GM21526 (cell line): ENCODE measurements at regions not wholly inside any gene's neighbourhood (a gene's known extent, or its start where the extent isn't known, plus 50 kb on each side); places are given as distances from the start of the nearest gene placed in this dataset.

Experiments used
- ATAC-seq: cut with Tn5 transposase; IDR thresholded peaks from one replicate; pipeline ENCODE4 v1.9.1; 2021; ENCODE audit warnings: moderate library complexity; ENCODE audit not compliant: unreplicated experiment, low FRiP score

- ATAC-seq, result no peak
Observed at GRCh38 chr12:67568055-67568454, 80.5 kb upstream of the DYRK2 start.

GRCh38 chr12:67572492-67572891 lies 76.1 kb upstream of the DYRK2 start:
- ATAC-seq, result no peak

- no peak for ATAC-seq
Observed at GRCh38 chr12:67573566-67573965, 75.0 kb upstream of the DYRK2 start.

- ATAC-seq, result no peak
Observed at GRCh38 chr12:67578976-67579661, 69.4 kb upstream of the DYRK2 start.

GRCh38 chr12:67579662-67580003 lies 68.9 kb upstream of the DYRK2 start:
- ATAC-seq, result no peak

- ATAC-seq, result no peak
Observed at GRCh38 chr12:67582238-67582834, 66.2 kb upstream of the DYRK2 start.

- no peak for ATAC-seq
Observed at GRCh38 chr12:67582844-67583243, 65.7 kb upstream of the DYRK2 start.

GRCh38 chr12:67586951-67587350 lies 61.6 kb upstream of the DYRK2 start:
- ATAC-seq, result no peak

GRCh38 chr12:67589078-67589477 lies 59.5 kb upstream of the DYRK2 start:
- ATAC-seq, result no peak

- ATAC-seq, result no peak
Observed at GRCh38 chr12:67590149-67590790, 58.3 kb upstream of the DYRK2 start.

GRCh38 chr12:67592228-67593011 lies 56.1 kb upstream of the DYRK2 start:
- ATAC-seq, result peak; percentile 79

GRCh38 chr12:67593041-67593440 lies 55.5 kb upstream of the DYRK2 start:
- ATAC-seq, result no peak

- no peak for ATAC-seq
Observed at GRCh38 chr12:67593461-67594330, 54.8 kb upstream of the DYRK2 start.

GRCh38 chr12:67594888-67595287 lies 53.7 kb upstream of the DYRK2 start:
- no peak for ATAC-seq

GRCh38 chr12:67595365-67595764 lies 53.2 kb upstream of the DYRK2 start:
- no peak for ATAC-seq

GRCh38 chr12:67598598-67598997 lies 49.9 kb upstream of the DYRK2 start:
- ATAC-seq, result no peak
